ENCODE measurements at regions not wholly inside any gene's neighbourhood (a gene's known extent, or its start where the extent isn't known, plus 50 kb on each side); places are given as distances from the start of the nearest gene placed in this dataset.

DNA sequence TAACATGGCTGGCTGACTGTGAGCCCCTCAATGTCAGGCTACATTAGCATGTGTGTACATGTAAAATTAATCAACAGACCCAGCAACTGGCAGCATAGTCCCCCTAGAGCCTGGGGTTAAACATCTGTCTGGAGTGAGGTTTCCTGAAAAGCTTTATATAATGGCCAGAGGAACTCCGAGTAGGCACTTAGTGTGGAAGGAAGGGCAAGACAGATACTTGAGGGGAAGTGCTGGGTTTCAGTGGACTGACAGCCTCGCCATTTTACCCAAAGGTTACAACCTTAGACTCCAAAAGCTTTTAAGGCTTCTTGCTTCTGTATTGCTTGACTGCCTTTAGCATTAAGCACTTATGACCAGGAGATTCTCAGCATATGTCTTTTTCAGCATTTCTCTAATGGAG, 430.8 kb downstream of the FLRT2 start:
- Mint-ChIP-seq H3K36me3 (ENCODE audit: low read depth) (no peaks in the 10 kb centered on the region), H3K4me1 (no peaks in the 10 kb centered on the region), H3K9me3 (no peaks in the 10 kb centered on the region), H3K4me3 (no peak overlapping the region), H3K27me3 (ENCODE audit: low read depth, poor library complexity) (no peaks in the 10 kb centered on the region), H3K27ac (no peak overlapping the region)
- TF ChIP-seq, protein P1, sequence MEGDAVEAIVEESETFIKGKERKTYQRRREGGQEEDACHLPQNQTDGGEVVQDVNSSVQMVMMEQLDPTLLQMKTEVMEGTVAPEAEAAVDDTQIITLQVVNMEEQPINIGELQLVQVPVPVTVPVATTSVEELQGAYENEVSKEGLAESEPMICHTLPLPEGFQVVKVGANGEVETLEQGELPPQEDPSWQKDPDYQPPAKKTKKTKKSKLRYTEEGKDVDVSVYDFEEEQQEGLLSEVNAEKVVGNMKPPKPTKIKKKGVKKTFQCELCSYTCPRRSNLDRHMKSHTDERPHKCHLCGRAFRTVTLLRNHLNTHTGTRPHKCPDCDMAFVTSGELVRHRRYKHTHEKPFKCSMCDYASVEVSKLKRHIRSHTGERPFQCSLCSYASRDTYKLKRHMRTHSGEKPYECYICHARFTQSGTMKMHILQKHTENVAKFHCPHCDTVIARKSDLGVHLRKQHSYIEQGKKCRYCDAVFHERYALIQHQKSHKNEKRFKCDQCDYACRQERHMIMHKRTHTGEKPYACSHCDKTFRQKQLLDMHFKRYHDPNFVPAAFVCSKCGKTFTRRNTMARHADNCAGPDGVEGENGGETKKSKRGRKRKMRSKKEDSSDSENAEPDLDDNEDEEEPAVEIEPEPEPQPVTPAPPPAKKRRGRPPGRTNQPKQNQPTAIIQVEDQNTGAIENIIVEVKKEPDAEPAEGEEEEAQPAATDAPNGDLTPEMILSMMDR (IDR thresholded peaks at IDR 0.05) = no peak
- DNase-seq = no peak

DNA sequence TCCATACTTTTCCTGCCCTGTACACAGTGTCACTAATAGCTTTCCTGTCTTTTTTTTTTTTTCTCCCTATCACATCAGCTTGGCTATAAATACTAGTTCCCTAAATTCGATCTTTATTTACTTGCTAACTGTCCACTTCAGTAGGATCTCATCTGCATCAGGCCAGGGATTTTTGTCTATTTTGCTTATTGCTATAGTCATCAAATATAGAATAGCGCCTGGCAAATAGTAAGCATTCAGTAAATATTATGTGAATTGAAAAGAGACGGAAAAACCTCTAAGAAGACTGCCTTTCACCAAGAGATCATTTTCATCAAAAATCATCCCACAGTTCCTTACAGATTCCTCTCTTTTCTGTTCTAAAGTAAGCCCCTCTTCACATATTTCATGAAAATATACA, 429.1 kb downstream of the FLRT2 start:
- no peak overlapping the region for H3K27ac Mint-ChIP-seq

DNA sequence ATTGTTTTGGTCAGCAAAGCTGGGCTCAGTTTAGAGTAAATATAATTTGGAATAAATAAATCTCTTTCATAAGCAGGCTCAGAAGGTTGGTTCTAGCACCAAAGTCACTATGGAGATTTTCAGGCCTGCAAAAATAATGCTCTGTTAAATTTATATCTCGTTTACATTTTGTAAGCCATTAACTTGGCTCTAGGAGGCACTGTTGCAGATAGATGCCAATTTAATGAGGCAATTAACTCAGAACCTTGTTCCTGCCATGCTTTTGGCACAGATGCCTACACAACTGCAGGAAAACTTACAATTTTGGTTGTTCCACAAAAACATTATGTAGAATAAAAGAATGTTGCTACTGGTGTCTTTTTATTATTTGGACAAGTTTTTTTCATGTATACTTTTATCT, 428.1 kb downstream of the FLRT2 start:
- H3K27me3 Mint-ChIP-seq (ENCODE audit: low read depth, poor library complexity) = no peaks in the 10 kb centered on the region
- no peaks in the 10 kb centered on the region for H3K9me3 Mint-ChIP-seq
- H3K27ac Mint-ChIP-seq = no peak overlapping the region
- no peak overlapping the region for H3K4me3 Mint-ChIP-seq
- no peaks in the 10 kb centered on the region for H3K4me1 Mint-ChIP-seq
- TF ChIP-seq, protein P1 (IDR thresholded peaks at IDR 0.05) = no peak
- H3K36me3 Mint-ChIP-seq (ENCODE audit: low read depth) = no peaks in the 10 kb centered on the region
- no peak for DNase-seq

More for the DNA sequence above, 429.1 kb downstream of the FLRT2 start:
- H3K4me3 Mint-ChIP-seq = no peak overlapping the region
- TF ChIP-seq, protein P1 (IDR thresholded peaks at IDR 0.05) = no peak
- no peaks in the 10 kb centered on the region for H3K4me1 Mint-ChIP-seq
- no peaks in the 10 kb centered on the region for H3K36me3 Mint-ChIP-seq (ENCODE audit: low read depth)
- no peaks in the 10 kb centered on the region for H3K9me3 Mint-ChIP-seq
- DNase-seq = no peak
- H3K27me3 Mint-ChIP-seq (ENCODE audit: low read depth, poor library complexity) = no peaks in the 10 kb centered on the region

DNA sequence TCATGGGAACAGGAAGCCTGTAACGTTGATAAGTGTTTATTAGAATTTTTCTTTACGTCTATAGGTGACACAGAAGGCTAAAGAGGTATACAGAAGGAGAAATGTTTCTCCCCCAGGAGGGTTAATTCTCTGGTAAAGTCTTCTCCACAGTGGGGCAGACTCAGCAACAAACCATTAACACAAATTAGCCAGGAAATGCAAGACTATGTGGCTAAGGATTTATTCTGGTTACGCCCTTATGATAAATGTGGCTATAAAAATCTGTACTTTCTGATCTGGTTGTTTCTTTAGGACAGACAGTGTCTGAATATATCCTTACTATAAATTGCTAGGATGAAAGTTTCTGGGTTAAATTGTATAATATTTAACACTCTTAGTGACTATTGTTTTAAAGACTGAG, 423.3 kb downstream of the FLRT2 start:
- Mint-ChIP-seq H3K27me3 (ENCODE audit: low read depth, poor library complexity) (no peaks in the 10 kb centered on the region), H3K27ac (no peak overlapping the region), H3K9me3 (no peaks in the 10 kb centered on the region), H3K4me1 (no peaks in the 10 kb centered on the region), H3K36me3 (ENCODE audit: low read depth) (no peaks in the 10 kb centered on the region), H3K4me3 (no peak overlapping the region)
- TF ChIP-seq, protein P1 (IDR thresholded peaks at IDR 0.05) = no peak
- DNase-seq = no peak

DNA sequence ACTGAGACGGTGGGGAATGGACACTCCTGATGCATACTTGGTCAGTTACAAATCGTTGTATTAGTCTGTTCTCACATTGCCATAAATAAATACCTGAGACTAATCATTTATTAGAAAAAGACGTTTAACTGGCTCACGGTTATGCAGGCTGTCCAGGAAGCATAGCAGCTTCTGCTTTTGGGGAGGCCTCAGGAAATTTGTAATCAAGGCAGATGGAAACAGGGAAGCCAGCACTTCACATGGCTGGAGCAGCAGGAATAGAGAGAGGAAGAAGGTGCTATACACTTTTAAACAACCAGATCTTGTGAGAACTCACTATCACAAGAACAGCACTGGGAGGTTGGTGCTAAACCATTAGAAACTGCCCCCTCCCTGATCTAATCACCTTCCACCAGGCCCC, 418.2 kb downstream of the FLRT2 start:
- DNase-seq = no peak
- Mint-ChIP-seq H3K4me3 (no peak overlapping the region), H3K27me3 (ENCODE audit: low read depth, poor library complexity) (no peaks in the 10 kb centered on the region), H3K36me3 (ENCODE audit: low read depth) (no peaks in the 10 kb centered on the region), H3K27ac (no peak overlapping the region), H3K4me1 (no peaks in the 10 kb centered on the region), H3K9me3 (no peaks in the 10 kb centered on the region)
- TF ChIP-seq, protein P1 (IDR thresholded peaks at IDR 0.05) = no peak

DNA sequence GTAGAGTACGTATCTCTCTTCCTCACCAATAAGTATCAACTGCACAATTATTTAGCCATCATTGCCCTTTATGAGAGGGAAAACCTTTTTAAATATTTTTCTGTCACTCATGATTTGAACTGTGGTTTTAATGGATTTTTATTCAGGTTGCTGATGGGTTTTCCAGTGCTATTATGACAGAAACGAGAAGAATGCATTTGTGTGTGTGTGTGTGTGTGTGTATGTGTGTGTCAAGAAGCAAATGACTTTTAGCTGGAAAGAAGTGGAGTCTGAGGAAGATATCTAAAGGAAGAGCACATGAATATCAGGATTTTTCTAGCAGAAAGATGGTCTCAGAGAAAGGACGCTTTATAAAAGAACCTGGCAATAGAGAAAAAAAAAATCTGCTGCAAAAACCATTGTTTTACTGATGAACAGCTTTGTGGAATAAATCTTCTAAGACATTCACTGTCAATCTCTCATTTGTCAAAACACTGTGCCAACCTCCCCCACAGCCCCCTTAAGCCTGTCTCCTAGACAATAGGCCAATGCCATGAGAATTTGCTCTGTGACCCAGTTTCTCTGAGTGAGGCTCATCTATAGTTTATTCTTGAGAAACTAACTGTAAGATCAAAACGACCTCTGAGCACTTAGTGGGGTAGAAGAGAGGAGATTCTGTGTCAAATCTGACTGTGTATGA, 417.7 kb downstream of the FLRT2 start:
- no peak overlapping the region for H3K4me3 Mint-ChIP-seq
- no peak overlapping the region for H3K27ac Mint-ChIP-seq
- TF ChIP-seq, protein P1 (IDR thresholded peaks at IDR 0.05) = no peak
- no peaks in the 10 kb centered on the region for H3K27me3 Mint-ChIP-seq (ENCODE audit: low read depth, poor library complexity)
- DNase-seq = no peak
- no peaks in the 10 kb centered on the region for H3K9me3 Mint-ChIP-seq
- no peaks in the 10 kb centered on the region for H3K4me1 Mint-ChIP-seq
- no peaks in the 10 kb centered on the region for H3K36me3 Mint-ChIP-seq (ENCODE audit: low read depth)

Measured in nephron progenitor cell (in vitro differentiated cells).